HG03108 (cell line): ENCODE measurements at regions not wholly inside any gene's neighbourhood (a gene's known extent, or its start where the extent isn't known, plus 50 kb on each side); places are given as distances from the start of the nearest gene placed in this dataset.
"Not testable (repeated sequence)": the region's sequence is repeated elsewhere in the genome, so short reads cannot be mapped to it uniquely, and the experiment has no call there.

Experiments used
- ATAC-seq: cut with Tn5 transposase; IDR thresholded peaks from one replicate; pipeline ENCODE4 v1.9.1; 2021; ENCODE audit warnings: moderate library complexity; ENCODE audit not compliant: unreplicated experiment

DNA sequence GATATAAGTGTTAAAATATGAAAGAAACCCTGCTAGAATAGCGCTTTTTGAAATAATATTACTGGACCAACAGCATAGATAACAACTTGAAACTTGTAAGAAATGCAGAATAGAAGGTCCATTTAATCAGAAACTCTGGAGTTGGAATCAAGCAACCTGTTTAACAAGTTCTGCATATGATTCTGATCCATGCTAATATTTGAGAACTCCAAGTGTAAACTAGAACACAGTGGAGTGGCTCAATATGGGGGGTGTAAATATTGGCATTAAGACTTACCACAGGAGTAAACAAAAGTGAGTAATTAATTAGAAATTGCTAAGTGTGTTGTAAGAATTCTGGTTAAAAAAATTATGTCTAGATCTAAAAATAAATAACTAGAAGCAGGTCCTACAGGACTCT, 151.2 kb downstream of the SLITRK1 start:
- no peak for ATAC-seq

DNA sequence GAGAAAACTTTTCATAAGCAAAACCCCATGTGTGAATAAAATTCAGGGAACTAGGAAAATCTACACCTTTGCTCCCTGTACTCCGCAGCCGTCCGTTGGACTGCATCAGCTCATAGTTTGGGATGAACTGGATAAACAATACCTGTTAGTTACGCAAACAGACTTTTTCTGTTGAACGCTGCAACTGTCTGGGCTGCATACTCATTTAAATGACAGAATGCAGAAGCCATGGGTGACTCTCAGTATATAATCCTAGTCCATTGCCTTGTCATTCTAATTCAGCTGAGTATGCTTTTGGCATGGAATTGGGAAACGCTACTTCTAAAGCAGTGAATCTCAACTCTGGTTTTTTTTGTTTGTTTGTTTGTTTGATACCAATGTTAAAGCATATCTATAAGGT, 151.6 kb downstream of the SLITRK1 start:
- ATAC-seq = no peak

DNA sequence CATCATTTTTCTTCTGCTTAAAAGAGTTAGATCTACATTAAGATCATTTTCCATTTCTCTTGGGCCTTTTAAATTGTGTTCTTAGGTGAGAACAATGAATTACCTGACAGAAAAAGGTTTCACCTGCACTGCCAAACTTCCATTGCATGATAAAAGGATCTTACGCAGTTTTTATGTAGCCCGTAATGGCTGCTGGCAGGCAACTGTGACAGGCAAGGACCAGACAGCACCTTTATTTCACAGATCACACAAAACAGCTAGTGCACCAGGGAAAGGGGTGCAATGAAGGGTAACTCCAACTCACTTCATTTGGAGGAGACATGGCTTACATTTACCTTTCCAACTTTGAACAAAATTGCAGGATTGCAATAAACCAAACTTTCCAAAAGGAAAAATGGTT, 159.8 kb downstream of the SLITRK1 start:
- ATAC-seq = no peak

DNA sequence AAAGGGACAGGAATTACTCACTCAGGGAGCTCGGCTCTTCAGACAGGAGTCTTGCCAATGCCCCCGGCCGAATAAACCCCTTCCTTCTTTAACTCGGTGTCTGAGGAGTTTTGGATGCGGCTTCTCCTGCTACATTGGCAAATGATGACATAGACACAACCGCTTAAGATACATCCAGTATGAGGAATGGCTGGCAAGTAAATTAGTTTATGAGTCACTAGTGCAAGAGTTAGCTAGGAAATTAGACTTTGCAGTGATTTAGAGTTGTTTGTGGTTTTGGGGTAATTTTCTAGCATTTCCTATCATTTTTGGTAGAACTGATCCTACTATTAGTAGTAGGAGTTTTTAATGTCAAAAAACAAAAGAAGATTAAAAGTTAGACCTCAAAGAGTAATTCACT, 166.2 kb downstream of the SLITRK1 start:
- no peak for ATAC-seq

DNA sequence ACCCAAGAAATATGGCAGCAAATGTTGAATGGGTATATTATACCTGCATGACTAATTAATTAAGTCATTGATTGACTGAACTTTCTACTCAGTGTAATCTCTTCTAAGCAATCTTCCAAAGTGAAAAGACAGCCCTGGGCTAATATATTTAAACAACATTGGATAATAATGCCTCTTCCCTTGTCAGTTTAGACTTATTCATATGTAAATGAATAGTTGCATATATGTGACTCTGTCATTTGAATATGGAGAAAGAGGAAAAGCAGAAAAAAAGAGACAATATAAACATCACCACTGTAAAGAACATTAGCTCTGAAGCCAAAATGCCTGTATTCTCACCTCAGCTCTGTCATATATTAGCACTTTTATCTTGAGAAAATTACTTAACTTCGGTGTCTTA, 168.0 kb downstream of the SLITRK1 start:
- no peak for ATAC-seq

DNA sequence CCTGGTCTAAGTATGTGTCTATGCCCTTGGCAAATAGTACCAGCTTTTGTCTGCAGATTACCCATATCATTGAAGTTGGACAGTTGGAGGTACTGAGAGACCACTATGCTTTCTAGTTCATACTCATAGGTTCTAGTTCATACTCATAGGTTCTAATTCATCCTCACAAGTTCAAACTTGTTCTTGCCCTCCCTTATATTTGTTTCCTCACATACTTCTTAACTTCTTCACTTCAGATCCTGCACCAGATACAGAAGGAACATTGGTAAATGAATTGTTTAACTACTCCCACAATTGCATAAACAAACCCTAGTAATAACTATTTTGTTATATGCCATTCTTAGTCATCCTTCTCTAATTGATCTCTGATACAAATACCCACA, 172.2 kb downstream of the SLITRK1 start:
- ATAC-seq = no peak

DNA sequence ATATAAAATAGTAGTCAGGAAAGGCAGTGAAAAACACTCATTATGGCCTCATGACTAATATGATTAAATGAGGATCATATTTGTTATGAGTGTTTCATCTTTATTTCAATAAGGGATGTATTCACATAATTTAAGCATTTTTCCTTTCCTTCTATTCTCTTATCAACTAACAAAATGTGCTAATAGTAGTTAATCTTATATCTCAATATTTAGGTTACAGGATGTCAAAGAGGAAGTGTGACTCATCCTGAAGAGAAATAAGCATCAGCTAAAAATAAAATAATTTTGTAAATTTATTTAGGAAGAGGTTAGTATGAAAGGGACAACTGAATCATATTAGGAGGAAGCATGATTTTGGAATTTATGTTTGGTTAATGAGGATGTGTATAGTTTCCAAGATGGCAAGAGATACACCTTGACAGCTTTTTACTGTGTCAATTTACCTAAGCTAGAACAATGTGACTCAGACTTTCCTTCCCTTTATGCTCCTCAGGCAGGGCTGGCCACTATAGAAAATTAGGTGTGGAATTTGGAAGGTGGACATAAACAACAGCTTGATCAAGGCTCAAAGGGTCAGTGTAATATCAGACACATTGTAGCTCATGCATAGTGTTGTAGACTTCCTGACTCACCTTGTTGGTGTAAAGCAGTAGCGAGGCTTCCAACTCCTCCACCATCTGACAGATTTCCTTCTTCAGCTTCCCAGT, 172.7 kb downstream of the SLITRK1 start:
- ATAC-seq = no peak

DNA sequence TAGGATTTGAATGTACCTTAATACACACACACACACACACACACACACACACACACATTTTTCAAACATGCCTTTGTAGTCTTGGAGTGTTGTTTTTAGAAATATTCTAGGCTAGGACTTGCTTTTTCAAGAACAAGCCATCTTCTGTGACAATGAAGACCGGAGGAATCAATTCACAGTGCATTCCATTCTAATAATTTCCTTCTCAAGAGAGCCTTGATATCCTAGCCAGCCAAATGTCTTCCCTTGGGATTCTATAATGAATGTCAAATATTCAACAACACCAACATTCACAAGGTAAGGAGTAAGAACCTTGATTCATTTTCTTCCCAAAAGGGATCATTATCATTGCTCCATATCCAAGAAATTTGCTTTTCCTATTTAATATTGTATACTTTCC, 180.3 kb downstream of the SLITRK1 start:
- ATAC-seq = no peak

DNA sequence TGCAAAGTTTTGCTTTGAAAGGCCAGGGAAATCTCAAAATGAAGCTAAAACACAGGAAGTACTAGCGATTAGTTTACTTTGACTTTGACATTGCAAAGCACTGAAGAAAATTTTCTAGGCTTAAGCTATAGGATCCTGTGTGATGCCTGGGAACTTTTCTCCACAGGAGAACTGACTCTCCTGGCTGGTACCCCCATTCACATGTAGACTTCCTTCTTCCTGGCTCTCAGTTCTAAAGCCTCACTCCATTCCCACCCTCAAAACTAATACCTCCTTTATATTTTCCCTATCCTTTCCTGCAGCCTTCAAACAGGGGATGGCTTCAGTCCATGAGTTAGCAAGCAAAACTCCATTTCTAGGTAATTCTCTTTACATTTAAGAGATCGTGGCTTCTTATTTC, 189.5 kb downstream of the SLITRK1 start:
- no peak for ATAC-seq

DNA sequence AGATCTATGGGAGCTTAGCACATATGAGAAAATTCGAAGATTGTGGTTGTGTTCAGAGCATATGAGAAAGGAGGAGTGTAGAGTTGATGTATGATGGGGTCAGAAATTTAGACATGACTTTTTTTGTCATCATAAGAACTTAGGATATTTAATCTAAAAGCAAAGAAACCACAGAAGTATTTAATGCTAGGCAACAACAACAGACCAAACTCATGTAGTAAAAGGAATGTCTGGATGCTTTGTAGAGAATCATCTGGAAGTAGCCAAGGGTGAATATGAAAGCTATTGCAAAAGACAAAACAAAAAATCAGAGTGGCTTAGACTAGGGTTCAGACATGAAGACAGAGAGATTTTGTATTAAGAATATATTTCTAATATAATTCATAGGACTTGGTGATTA, 190.3 kb downstream of the SLITRK1 start:
- no peak for ATAC-seq

DNA sequence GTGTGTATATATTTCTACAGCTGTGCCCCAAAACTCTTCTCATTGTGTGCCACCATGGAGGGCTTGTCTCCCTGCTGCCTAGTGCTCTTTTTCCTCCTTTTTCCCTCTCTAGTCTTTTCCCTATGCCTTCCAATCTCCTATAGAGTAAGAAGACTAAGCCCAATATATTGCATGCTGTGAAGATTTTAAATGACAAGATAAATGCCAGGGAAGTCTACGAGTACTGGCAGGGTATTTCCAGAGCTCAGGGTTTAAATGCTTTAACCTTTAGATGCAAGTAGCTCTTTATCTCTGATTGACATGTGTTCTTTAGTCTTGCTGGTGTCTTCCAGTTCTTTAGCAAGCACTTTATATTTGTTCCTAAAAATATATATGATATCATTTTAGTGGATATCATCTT, 200.7 kb downstream of the SLITRK1 start:
- no peak for ATAC-seq

DNA sequence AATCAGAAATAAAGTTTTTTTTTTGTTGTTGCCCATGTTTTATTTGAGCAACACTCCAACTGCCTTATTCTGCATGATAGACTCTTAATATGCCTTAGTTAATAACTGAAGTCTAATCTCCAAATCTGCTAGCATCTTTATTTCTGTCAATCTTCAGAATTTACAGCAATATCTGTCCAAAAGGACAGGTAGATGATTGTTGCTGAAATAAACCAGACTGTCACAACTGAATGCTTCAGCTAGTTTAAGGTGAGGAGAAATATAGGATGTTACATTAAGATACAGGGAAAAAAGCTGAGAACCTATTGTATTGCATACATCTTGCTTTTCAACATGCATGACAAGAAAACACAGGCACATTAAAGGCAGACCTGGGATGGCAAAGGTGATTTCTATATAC, 204.3 kb downstream of the SLITRK1 start:
- ATAC-seq = no peak

DNA sequence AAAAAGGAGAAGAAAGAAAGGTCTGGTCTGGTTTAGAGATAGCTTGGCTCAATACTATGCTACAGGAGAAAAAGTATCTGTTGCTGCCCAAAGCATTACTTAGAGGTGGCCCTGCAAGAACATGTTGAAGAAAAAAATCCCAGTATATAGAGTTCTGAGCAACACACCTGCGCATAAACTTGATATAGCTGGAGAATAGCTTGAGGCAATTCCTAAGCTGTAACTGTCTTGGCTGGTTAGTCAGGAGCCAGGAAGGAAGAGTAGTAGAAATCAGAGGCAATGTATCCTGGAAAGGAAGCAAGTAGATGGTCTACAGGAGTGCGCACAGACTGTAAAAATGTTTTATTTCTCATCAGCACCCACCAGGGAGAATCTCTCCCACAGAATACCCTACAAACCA, 209.7 kb downstream of the SLITRK1 start:
- ATAC-seq = no peak

DNA sequence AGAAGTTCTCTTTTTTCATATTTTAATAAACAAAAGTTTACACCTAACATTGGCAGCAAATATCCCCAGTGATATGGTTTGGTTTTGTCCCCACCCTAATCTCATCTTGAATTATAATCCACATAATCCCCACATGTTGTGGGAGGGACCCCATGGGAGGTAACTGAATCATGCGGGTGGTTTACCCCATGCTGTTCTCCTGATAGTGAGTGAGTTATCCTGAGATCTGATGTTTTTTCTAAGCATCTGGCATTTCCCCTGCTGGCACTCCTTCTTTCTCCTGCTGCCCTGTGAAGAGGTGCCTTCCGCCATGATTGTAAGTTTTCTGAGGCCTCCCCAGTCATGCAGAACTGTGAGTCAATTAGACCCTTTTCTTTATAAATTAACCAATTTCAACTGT, 214.7 kb downstream of the SLITRK1 start:
- ATAC-seq = no peak

DNA sequence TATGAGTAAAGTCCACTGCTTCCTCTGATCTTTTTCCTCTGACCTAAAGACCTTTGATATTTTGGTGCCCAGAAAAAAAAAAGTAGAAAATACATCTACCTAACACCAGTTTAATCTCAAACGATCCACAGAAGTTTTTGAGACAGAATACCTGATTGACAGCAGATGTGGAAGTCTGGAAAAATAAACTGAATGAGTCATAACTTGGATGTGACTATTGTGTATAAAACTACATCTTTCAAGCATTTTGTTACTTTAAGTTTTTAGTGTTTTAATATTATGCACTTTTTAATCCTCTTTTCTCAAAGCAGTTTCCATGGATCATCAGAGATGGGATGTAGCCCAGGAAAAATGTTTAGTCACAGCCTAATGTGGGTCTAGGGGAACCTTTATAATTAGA, 216.1 kb downstream of the SLITRK1 start:
- no peak for ATAC-seq

DNA sequence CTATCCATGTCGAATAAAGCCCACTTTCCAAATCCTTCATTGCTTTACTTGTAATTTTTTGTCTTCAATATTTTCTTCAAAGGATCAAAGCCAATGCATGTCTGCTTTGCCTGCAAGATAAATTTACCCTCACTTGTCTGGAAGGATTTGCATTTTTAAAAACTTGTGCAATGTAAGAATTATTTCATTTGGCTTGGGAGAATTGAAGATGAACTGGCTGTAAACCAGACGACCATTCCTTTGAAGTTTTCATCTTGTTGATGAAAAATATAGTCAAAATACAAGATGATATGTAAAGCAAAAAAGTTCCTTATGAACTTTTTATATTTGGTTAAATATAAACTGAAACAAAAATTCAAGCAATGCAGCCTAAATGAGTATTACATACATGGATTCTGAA, 225.0 kb downstream of the SLITRK1 start:
- no peak for ATAC-seq

DNA sequence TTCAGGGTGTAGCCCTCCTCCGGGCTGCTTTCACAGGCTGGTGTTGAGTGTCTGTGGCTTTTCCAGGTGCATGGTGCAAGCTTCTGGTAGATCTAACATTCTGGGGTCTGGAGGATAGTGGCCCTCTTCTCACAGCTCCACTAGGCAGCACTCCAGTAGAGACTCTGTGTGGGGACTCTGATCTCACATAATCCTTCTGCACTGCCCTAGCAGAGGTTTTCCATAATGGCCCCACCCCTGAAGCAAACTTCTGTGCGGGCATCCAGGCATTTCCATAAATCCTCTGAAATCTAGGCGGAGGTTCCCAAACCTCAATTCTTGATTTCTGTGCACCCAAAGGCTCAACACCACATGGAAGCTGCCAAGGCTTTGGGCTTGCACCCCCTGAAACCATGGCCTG, 239.7 kb downstream of the SLITRK1 start:
- ATAC-seq = not testable (repeated sequence)

DNA sequence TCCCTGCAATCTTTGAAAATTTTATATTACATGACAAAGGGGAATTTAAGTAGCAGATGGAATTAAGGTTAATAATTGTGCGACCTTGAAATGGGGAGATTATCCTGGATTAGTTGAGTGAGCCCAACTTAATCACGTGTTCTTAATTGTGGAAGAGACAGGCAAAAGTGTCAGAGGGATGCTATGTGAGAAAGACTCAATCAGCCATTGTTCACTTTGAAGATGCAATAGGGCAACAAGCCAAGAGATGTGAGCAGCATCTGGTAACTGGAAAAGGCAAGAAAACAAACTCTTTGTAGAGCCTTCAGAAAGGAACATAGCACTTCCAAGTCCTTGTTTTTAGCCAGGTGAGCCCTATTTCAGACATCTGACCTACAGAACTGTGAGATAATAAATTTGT, 247.7 kb downstream of the SLITRK1 start:
- no peak for ATAC-seq

DNA sequence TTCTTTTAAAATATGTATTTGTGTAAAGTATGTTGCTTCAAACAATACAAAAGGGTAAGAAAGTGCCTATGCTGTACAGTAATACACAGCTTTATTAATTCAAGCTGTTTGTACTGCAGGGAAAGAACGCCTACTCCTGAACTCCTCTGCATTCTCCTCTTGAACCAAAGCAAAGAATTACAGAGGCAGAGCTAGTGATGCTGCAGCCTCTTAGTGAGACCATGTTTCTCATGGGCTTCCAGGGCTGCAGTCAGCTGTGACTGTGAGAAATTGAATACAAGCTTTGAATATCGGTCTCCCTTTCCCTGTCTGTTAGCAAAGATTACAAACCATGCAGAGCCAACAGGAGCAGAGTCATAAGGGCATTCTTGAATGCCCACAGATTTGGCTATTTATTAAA, 248.5 kb downstream of the SLITRK1 start:
- ATAC-seq = no peak

DNA sequence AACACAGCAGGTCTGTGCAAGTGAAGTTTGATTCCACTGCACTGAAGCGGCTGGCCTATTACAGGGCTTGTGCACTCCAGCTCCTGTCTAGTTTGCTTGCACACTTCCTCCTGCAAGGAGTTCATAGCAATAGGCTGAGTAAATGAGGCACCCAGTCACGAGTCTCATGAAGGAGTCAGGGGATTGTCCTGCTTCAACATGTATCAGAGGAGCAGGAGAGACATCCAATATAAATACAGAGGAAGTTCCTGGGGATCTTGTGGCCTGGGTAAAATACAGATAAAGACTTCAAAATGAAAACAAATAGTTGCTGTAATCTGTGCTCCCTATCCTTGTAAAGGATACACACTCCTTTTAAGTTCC, 259.9 kb downstream of the SLITRK1 start:
- no peak for ATAC-seq

DNA sequence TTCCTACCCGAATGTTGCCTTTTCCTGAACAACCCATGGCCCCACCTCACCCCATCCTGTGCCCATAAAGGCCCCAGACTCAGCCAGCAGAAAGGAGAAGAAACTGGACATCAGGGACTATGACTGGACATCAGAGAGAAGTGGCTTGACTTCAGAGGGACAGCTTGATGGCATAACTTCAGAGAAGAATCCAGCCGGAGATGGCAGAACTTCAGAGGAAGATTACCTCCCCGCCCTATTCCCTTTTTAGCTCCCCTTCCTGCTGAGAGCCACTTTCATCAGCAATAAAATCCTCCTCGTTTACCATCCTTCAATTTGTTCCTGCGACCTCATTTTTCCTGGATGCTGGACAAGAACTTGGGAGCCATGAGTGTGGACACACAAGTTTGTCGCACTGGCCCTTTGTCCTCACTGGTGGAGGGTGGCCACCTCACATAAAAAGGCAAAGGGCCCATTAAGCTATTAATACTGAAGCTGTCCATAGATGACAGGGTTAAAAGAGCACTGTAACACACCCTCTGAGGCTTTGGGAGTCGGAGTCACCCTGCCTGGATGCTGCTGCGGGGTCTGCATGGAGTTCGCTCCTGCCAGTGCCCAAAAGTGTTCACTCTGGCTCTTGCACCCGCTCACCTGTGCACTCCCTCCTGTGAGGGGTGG, 260.4 kb downstream of the SLITRK1 start:
- ATAC-seq = no peak

DNA sequence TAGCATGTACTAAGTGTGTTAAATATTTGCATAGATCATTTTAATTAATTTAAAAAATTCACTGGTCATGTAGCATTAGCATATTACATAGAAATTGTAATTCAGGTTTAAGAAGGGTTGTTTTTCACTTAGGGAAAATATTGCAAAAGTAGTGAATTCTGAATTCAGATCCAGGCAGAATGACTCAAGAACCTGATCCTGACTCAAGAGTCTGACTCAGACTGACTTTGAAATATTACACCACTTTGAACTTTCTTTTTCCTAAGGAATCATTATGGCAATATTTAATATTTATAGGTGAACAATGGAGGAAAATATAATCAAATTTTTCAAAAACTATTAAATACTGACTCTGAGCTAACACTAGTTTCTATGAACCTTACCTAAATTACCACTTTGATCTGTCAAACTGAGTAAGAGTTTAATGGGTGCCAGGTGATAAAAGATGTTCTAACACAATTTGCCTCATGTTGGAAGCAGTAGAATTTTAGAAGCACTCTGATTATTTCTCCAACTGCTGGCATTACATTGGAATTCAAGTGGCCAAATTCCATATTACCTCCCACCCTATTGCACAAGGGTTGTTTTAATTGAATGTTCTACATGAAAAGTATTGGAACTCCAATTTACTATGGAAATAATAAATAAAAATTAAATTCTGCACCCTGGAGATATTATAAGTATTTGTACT, 261.6 kb downstream of the SLITRK1 start:
- no peak for ATAC-seq

DNA sequence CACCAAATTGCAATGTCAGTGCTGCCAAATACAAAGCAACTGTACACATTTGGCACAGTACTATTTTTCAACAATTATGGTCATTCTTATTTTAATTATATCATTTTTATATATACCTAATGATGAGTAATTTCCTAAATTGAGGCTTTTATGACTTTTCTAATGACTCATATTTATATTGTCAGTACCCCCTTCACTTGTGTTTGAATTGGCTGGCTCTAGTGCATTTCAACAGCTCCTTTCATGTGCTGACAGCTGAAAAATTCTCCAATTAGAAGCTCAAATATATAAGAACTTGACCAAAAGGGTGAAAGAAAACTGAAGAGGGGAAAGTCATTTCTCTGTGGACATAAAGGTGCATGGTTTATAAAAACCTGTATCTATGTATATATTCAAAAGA, 263.3 kb downstream of the SLITRK1 start:
- ATAC-seq = no peak
